Urinary bladder (tissue), 3 donors: ENCODE measurements at regions not wholly inside any gene's neighbourhood (a gene's known extent, or its start where the extent isn't known, plus 50 kb on each side); places are given as distances from the start of the nearest gene placed in this dataset.

Source experiments
- DNase-seq: peaks from one replicate; pipeline ENCODE4 v3.0.0-alpha.2; 2015; ENCODE audit errors: extremely low spot score
- H3K27ac ChIP-seq: one replicate; pipeline ENCODE4 v1.5.1; 2013; ENCODE audit warnings: low read depth, mild to moderate bottlenecking, moderate library complexity
- H3K36me3 ChIP-seq: one replicate; pipeline ENCODE4 v1.6.1; 2013; ENCODE audit warnings: mild to moderate bottlenecking, moderate library complexity; ENCODE audit not compliant: insufficient read depth
- H3K4me1 ChIP-seq: one replicate; pipeline ENCODE4 v1.6.1; 2013; ENCODE audit warnings: mild to moderate bottlenecking, moderate library complexity; ENCODE audit not compliant: insufficient read depth
- H3K4me3 ChIP-seq: one replicate; pipeline ENCODE4 v1.5.1; 2013; ENCODE audit warnings: low read depth, low read length
- WGBS: extraction: QIAGEN DNeasy Blood & Tissue Kit; methylation state at CpG from one replicate; pipeline ENCODE4 v1.1.7; 2013; 5-methylcytosine and 5-hydroxymethylcytosine counted together
- donor health status: healthy with polysubstance abuse.
- donor health status: healthy.

GRCh38 chr10:80896959-80897358 lies 359.3 kb downstream of the SH2D4B start:
- Histone ChIP-seq H3K36me3 (no peaks in the 10 kb centered on the region), H3K27ac (no peak overlapping the region), H3K4me3 (no peak overlapping the region), H3K4me1 (no peaks in the 10 kb centered on the region)
- 69% methylated on average over 7 of the region's 7 CpGs for whole genome bisulfite sequencing
- DNase-seq: no peak

- DNase-seq: no peak
- no peaks in the 10 kb centered on the region for H3K36me3 ChIP-seq
- no peak overlapping the region for H3K27ac ChIP-seq
- WGBS: 47% methylated on average over 1 of the region's 1 CpG
- H3K4me3 ChIP-seq: no peak overlapping the region
- H3K4me1 ChIP-seq: no peaks in the 10 kb centered on the region
Measured at GRCh38 chr10:80900661-80901060, 363.0 kb downstream of the SH2D4B start.

- no peak overlapping the region for H3K4me3 ChIP-seq
- no peaks in the 10 kb centered on the region for H3K36me3 ChIP-seq
- WGBS: 46% methylated on average over 6 of the region's 6 CpGs
- no peak overlapping the region for H3K27ac ChIP-seq
- H3K4me1 ChIP-seq: no peaks in the 10 kb centered on the region
- DNase-seq: no peak
Measured at GRCh38 chr10:80908611-80909010, 370.9 kb downstream of the SH2D4B start.

- 56% methylated on average over 5 of the region's 5 CpGs for WGBS
- no peaks in the 10 kb centered on the region for H3K4me1 ChIP-seq
- no peak for DNase-seq
Measured at GRCh38 chr10:80909254-80909653, 371.6 kb downstream of the SH2D4B start.

GRCh38 chr10:80917636-80918035 lies 379.9 kb downstream of the SH2D4B start:
- 33% methylated on average over 5 of the region's 5 CpGs for WGBS

More at GRCh38 chr10:80909254-80909653, 371.6 kb downstream of the SH2D4B start:
- Histone ChIP-seq H3K36me3 (no peaks in the 10 kb centered on the region), H3K27ac (no peak overlapping the region), H3K4me3 (no peak overlapping the region)

GRCh38 chr10:80921032-80921431 lies 383.3 kb downstream of the SH2D4B start:
- Histone ChIP-seq H3K4me1 (no peaks in the 10 kb centered on the region), H3K27ac (no peak overlapping the region), H3K36me3 (no peaks in the 10 kb centered on the region), H3K4me3 (no peak overlapping the region)
- 90% methylated on average over 2 of the region's 2 CpGs for WGBS
- no peak for DNase-seq

More at GRCh38 chr10:80917636-80918035, 379.9 kb downstream of the SH2D4B start:
- DNase-seq: no peak
- Histone ChIP-seq H3K27ac (no peak overlapping the region), H3K4me1 (no peaks in the 10 kb centered on the region), H3K36me3 (no peaks in the 10 kb centered on the region), H3K4me3 (no peak overlapping the region)

GRCh38 chr10:80924063-80924952 lies 386.6 kb downstream of the SH2D4B start:
- DNase-seq: peak; percentile 7
- Histone ChIP-seq H3K4me1 (no peaks in the 10 kb centered on the region), H3K27ac (no peak overlapping the region), H3K4me3 (no peak overlapping the region), H3K36me3 (no peaks in the 10 kb centered on the region)
- WGBS: 65% methylated on average over 7 of the region's 7 CpGs

GRCh38 chr10:80927419-80928078 lies 389.8 kb downstream of the SH2D4B start:
- no peaks in the 10 kb centered on the region for H3K36me3 ChIP-seq
- H3K27ac ChIP-seq: no peak overlapping the region
- H3K4me3 ChIP-seq: no peak overlapping the region
- DNase-seq: no peak
- no peaks in the 10 kb centered on the region for H3K4me1 ChIP-seq
- WGBS: 50% methylated on average over 5 of the region's 5 CpGs

- H3K4me3 ChIP-seq: no peak overlapping the region
- no peak overlapping the region for H3K27ac ChIP-seq
- DNase-seq: no peak
- no peaks in the 10 kb centered on the region for H3K36me3 ChIP-seq
- no peaks in the 10 kb centered on the region for H3K4me1 ChIP-seq
- WGBS: 65% methylated on average over 1 of the region's 1 CpG
Measured at GRCh38 chr10:80938903-80939302, 401.2 kb downstream of the SH2D4B start.

GRCh38 chr10:80945264-80945880 lies 407.7 kb downstream of the SH2D4B start:
- Histone ChIP-seq H3K4me3 (no peak overlapping the region), H3K27ac (no peak overlapping the region), H3K4me1 (no peaks in the 10 kb centered on the region), H3K36me3 (no peaks in the 10 kb centered on the region)
- peak; percentile 13 for DNase-seq
- 64% methylated on average over 1 of the region's 1 CpG for WGBS

GRCh38 chr10:80946073-80946472 lies 408.4 kb downstream of the SH2D4B start:
- Histone ChIP-seq H3K36me3 (no peaks in the 10 kb centered on the region), H3K27ac (no peak overlapping the region), H3K4me1 (no peaks in the 10 kb centered on the region), H3K4me3 (no peak overlapping the region)
- WGBS: 62% methylated on average over 1 of the region's 1 CpG
- no peak for DNase-seq

GRCh38 chr10:80946957-80947726 lies 409.4 kb downstream of the SH2D4B start:
- WGBS: 77% methylated on average over 5 of the region's 5 CpGs
- Histone ChIP-seq H3K4me3 (no peak overlapping the region), H3K36me3 (no peaks in the 10 kb centered on the region), H3K4me1 (no peaks in the 10 kb centered on the region), H3K27ac (no peak overlapping the region)
- DNase-seq: no peak

GRCh38 chr10:80949785-80950184 lies 412.1 kb downstream of the SH2D4B start:
- no peak overlapping the region for H3K27ac ChIP-seq
- DNase-seq: no peak
- H3K4me1 ChIP-seq: no peaks in the 10 kb centered on the region
- H3K36me3 ChIP-seq: no peaks in the 10 kb centered on the region
- 79% methylated on average over 5 of the region's 5 CpGs for WGBS
- H3K4me3 ChIP-seq: no peak overlapping the region
